ENCODE measurements at regions not wholly inside any gene's neighbourhood (a gene's known extent, or its start where the extent isn't known, plus 50 kb on each side); places are given as distances from the start of the nearest gene placed in this dataset.
"Not testable (repeated sequence)": the region's sequence is repeated elsewhere in the genome, so short reads cannot be mapped to it uniquely, and the experiment has no call there.

- no peak for DNase-seq
Observed at GRCh38 chr5:154652746-154653417, 102.3 kb upstream of the LARP1 start.

- not testable (repeated sequence) for DNase-seq
Observed at GRCh38 chr5:154651795-154652194, 103.4 kb upstream of the LARP1 start.

- DNase-seq: no peak
Observed at GRCh38 chr5:154648706-154649105, 106.5 kb upstream of the LARP1 start.

- DNase-seq: no peak
Observed at GRCh38 chr5:154648229-154648628, 106.9 kb upstream of the LARP1 start.

- DNase-seq: no peak
Observed at GRCh38 chr5:154647761-154648145, 107.4 kb upstream of the LARP1 start.

- peak; percentile 16 for DNase-seq
Observed at GRCh38 chr5:154647114-154647760, 107.9 kb upstream of the LARP1 start.

GRCh38 chr5:154646745-154647113 lies 108.4 kb upstream of the LARP1 start:
- DNase-seq: no peak

- no peak for DNase-seq
Observed at GRCh38 chr5:154644745-154645411, 110.3 kb upstream of the LARP1 start.

- DNase-seq: no peak
Observed at GRCh38 chr5:154642499-154643245, 112.5 kb upstream of the LARP1 start.

- not testable (repeated sequence) for DNase-seq
Observed at GRCh38 chr5:154640213-154640831, 114.9 kb upstream of the LARP1 start.

GRCh38 chr5:154636786-154637185 lies 118.4 kb upstream of the LARP1 start:
- DNase-seq: not testable (repeated sequence)

GRCh38 chr5:154636271-154636670 lies 118.9 kb upstream of the LARP1 start:
- not testable (repeated sequence) for DNase-seq

- not testable (repeated sequence) for DNase-seq
Observed at GRCh38 chr5:154633744-154634143, 121.4 kb upstream of the LARP1 start.

GRCh38 chr5:154631141-154631540 lies 124.0 kb upstream of the LARP1 start:
- no peak for DNase-seq

- DNase-seq: no peak
Observed at GRCh38 chr5:154630410-154630809, 124.8 kb upstream of the LARP1 start.

- DNase-seq: no peak
Observed at GRCh38 chr5:154628685-154629084, 126.5 kb upstream of the LARP1 start.

- DNase-seq: no peak
Observed at GRCh38 chr5:154627698-154628678, 127.2 kb upstream of the LARP1 start.

- no peak for DNase-seq
Observed at GRCh38 chr5:154626876-154627557, 128.2 kb upstream of the LARP1 start.

- no peak for DNase-seq
Observed at GRCh38 chr5:154625031-154625430, 130.1 kb upstream of the LARP1 start.

- no peak for DNase-seq
Observed at GRCh38 chr5:154624341-154624740, 130.8 kb upstream of the LARP1 start.

- DNase-seq: no peak
Observed at GRCh38 chr5:154620411-154620810, 134.8 kb upstream of the LARP1 start.

Data from NCI-H510A (cell line).